Upper lobe of left lung (tissue), 6 donors: ENCODE measurements at regions not wholly inside any gene's neighbourhood (a gene's known extent, or its start where the extent isn't known, plus 50 kb on each side); places are given as distances from the start of the nearest gene placed in this dataset.

Experiments used
- ATAC-seq, 2 donors: fragments of 200-7000 bp; cut with Tn5 transposase; one replicate each; pipeline ENCODE4 v1.9.1; 2022; ENCODE audit warnings: mild to moderate bottlenecking in 2 of 2, moderate library complexity in 2 of 2; ENCODE audit not compliant: low FRiP score in 2 of 2
- DNase-seq, 2 donors: peaks; one replicate each; pipeline ENCODE4 v3.0.0-alpha.2; 2019 to 2020
- H3K27ac ChIP-seq, 4 donors: fragments of 200-600 bp; sonication (generic); one replicate each; pipeline ENCODE4 v1.5.1; 2016 to 2019
- H3K27me3 ChIP-seq, 4 donors: fragments of 200-600 bp; sonication (generic); one replicate each; pipeline ENCODE4 v1.5.1; 2017 to 2019
- H3K36me3 ChIP-seq, 4 donors: fragments of 200-600 bp; sonication (generic); one replicate each; pipeline ENCODE4 v1.5.1; 2016 to 2019
- H3K4me1 ChIP-seq, 4 donors: fragments of 200-600 bp; sonication (generic); one replicate each; pipeline ENCODE4 v1.5.1; 2018 to 2019
- H3K4me3 ChIP-seq, 4 donors: fragments of 200-600 bp; sonication (generic); one replicate each; pipeline ENCODE4 v1.5.1; 2017 to 2019; ENCODE audit warnings: mild to moderate bottlenecking in 2 of 4, moderate library complexity in 1 of 4
- H3K9me3 ChIP-seq, 4 donors: fragments of 200-600 bp; sonication (generic); one replicate each; pipeline ENCODE4 v1.5.1; 2018 to 2019
- EP300 ChIP-seq, 4 donors: sonication (generic); formaldehyde crosslinking; IDR thresholded peaks; one replicate each; pipeline ENCODE4 v1.5.1; 2017; ENCODE audit warnings: antibody characterized with exemption in 4 of 4, control low read depth in 2 of 4
- POLR2A ChIP-seq, 4 donors: fragments of 450-650 bp; IDR thresholded peaks; one replicate each; pipeline ENCODE4 v1.5.1; 2016 to 2017; ENCODE audit warnings: antibody characterized with exemption in 4 of 4, mild to moderate bottlenecking in 2 of 4
- POLR2AphosphoS5 ChIP-seq, 2 donors: sonication (generic); formaldehyde crosslinking; IDR thresholded peaks; one replicate each; pipeline ENCODE4 v1.5.1; 2017; ENCODE audit warnings: antibody characterized with exemption in 2 of 2
- WGBS, 2 donors: methylation state at CpG; one replicate each; pipeline ENCODE4 v1.1.5; 2017 to 2018; 5-methylcytosine and 5-hydroxymethylcytosine counted together
- TF ChIP-seq, protein P1 (sequence below), 6 experiments: fragments of 450-650 bp in 4 of 6; fragments of 200-600 bp in 2 of 6; sonication (generic) in 2 of 6; IDR thresholded peaks; one replicate each; pipeline ENCODE4 v1.5.1; 2016 to 2019; ENCODE audit warnings: antibody characterized with exemption in 6 of 6
- donor health status: DM: no; HTN: no; CAD: no; lungs with moderate emphysema.
- donor health status: DM: no; HTN: yes; CAD: no; lungs with severe emphysema.

DNA sequence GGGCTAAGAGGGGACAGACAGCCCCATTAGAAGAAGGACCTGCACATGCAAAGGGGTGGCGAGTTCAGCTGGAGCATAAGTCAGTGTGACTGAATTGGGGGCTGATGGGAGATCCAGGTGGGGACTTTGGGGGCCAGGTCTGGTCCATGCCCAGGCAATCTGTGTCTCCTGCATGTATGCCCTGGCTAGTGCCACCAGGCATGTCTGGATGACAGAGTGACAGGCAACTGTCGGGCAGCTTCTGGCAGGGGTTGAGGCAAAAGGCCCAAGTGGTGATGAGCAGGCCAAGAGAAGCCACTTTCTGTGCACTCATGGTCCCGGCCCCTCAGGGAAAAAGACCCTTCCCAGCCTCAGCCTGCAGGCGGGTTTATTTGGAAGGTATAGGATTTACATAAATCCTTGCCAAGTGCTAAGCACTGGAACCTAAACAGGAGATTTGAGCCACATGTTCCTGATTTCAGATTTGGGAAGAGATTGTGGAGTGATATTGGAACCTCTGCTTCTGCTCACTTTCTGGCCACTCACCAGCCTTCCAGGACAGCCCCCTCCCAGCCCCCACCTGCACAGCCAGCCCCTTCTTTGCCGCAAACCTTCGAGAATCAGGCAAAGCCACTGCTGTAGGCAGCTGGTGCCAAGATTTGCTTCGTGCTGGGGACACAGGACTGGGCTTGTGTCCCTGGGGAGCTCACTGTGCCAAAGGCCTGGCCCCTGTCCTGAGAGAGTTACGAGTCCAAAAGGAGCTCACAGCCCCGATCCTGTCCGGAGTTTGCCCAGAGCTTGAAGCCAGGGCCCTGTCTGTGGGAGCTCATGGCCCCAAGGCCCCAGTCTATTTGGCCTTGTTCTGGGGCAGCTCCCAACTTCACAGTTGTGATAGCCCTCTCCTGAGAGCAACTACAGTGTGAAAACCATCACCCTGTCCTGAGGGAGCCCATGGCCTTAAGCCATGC lies 232.5 kb upstream of the RTL1 start:
- peak in 1 of 2 donors; percentile 24 for ATAC-seq
- Histone ChIP-seq H3K27ac (no peak overlapping the region), H3K36me3 (no peaks in the 10 kb centered on the region), H3K27me3 (no peaks in the 10 kb centered on the region), H3K4me3 (no peak overlapping the region), H3K4me1 (no peaks in the 10 kb centered on the region), H3K9me3 (no peaks in the 10 kb centered on the region)
- TF ChIP-seq, protein P1, sequence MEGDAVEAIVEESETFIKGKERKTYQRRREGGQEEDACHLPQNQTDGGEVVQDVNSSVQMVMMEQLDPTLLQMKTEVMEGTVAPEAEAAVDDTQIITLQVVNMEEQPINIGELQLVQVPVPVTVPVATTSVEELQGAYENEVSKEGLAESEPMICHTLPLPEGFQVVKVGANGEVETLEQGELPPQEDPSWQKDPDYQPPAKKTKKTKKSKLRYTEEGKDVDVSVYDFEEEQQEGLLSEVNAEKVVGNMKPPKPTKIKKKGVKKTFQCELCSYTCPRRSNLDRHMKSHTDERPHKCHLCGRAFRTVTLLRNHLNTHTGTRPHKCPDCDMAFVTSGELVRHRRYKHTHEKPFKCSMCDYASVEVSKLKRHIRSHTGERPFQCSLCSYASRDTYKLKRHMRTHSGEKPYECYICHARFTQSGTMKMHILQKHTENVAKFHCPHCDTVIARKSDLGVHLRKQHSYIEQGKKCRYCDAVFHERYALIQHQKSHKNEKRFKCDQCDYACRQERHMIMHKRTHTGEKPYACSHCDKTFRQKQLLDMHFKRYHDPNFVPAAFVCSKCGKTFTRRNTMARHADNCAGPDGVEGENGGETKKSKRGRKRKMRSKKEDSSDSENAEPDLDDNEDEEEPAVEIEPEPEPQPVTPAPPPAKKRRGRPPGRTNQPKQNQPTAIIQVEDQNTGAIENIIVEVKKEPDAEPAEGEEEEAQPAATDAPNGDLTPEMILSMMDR (IDR thresholded peaks at IDR 0.05): no peak
- TF ChIP-seq POLR2AphosphoS5 (IDR thresholded peaks at IDR 0.05) (no peak), EP300 (IDR thresholded peaks at IDR 0.05) (no peak), POLR2A (IDR thresholded peaks at IDR 0.05) (no peak)
- DNase-seq: peak in 1 of 2 donors; percentile 17
- 85% methylated on average over 10 of the region's 10 CpGs for WGBS, 2 donors

DNA sequence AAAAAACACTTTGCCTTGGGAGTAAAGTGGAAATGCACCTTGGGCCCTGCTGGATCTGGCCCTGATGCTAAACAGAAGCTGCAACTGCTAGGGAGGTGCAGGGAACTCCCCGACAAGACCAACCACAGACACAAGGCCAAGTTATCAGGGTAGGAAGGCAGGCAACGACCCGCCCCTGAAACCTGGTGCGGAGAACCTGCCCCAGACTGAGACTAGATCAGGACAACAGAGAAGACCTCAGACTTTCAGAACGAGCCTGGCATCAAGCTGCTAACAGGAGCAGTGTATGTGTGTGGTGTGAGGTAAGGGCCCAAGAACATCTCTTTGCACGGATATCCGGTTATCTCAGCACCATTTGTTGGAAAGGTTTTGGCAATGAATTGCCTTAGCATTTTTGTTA lies 233.7 kb upstream of the RTL1 start:
- WGBS, 2 donors: 82 to 84% methylated on average over 4 to 7 of the region's 7 CpGs
- Histone ChIP-seq H3K36me3 (no peaks in the 10 kb centered on the region), H3K4me3 (no peak overlapping the region), H3K27me3 (no peaks in the 10 kb centered on the region), H3K9me3 (peaks cover 2 to 8% (median 6%) of the 10 kb centered on the region in 4 donors), H3K27ac (no peak overlapping the region), H3K4me1 (no peaks in the 10 kb centered on the region)
- TF ChIP-seq, protein P1 (IDR thresholded peaks at IDR 0.05): no peak
- no peak for DNase-seq
- no peak for ATAC-seq

DNA sequence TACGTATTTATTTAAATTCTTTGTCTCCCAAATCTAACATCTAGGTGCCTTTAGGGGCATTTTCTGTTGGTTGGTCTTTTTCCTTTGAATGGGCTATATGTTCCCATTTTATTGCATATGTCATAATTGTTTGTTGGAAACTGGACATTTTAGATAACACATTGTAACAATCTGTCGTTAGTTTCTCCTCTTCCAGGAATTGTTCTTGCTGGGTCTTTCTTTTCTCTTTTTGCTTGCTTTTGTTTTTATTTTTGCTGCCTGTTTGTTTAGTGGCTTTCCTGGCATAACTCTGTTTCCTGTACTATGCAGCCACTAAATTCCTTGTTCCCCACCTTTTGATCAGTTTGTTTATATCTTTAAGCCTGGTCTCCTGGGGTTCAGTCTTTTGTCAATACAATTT lies 244.3 kb upstream of the RTL1 start:
- WGBS, 2 donors: 65 to 74% methylated on average over 2 of the region's 2 CpGs
- Histone ChIP-seq H3K27ac (no peak overlapping the region), H3K4me3 (no peak overlapping the region), H3K4me1 (no peaks in the 10 kb centered on the region), H3K36me3 (no peaks in the 10 kb centered on the region), H3K9me3 (peaks cover 0 to 8% (median 0%) of the 10 kb centered on the region in 4 donors), H3K27me3 (no peaks in the 10 kb centered on the region)
- ATAC-seq (no peak), DNase-seq (no peak)
- TF ChIP-seq EP300 (IDR thresholded peaks at IDR 0.05) (no peak), POLR2AphosphoS5 (IDR thresholded peaks at IDR 0.05) (no peak), POLR2A (IDR thresholded peaks at IDR 0.05) (no peak)
- TF ChIP-seq, protein P1 (IDR thresholded peaks at IDR 0.05): no peak

DNA sequence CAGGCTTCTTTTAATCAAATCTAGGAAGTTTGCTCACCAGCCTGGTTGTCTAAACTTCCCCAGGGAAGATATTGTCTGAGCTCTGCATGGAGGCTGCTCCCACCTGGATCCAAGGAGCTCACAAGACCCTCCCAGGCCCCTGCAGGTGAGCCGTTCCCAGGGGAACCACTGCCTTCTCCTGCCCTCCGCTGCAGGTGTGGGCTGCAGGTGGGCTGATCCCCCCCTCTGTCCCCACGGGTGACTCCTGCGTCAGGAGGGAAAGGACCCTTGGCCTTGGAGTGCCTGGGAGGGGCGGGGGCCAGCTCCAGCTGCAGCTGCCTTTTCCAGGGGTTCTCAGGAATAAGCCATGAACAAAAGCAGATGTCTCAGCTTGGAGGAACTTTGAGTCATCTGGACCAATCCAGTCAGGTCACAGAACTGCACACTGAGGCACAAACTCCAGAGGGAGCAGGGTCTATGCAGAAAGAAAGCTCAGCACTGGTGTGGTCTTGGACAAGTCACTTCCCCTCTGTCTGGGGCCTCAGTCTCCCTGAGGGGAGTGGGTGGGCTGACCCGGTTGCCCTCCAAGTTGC lies 246.6 kb upstream of the RTL1 start:
- Histone ChIP-seq H3K9me3 (peaks cover 0 to 8% (median 0%) of the 10 kb centered on the region in 4 donors), H3K27ac (no peak overlapping the region), H3K27me3 (no peaks in the 10 kb centered on the region), H3K4me3 (no peak overlapping the region), H3K4me1 (no peaks in the 10 kb centered on the region), H3K36me3 (no peaks in the 10 kb centered on the region)
- 71 to 100% methylated on average over 1 to 6 of the region's 6 CpGs for WGBS, 2 donors
- TF ChIP-seq EP300 (IDR thresholded peaks at IDR 0.05) (no peak), POLR2A (IDR thresholded peaks at IDR 0.05) (no peak), POLR2AphosphoS5 (IDR thresholded peaks at IDR 0.05) (no peak)
- TF ChIP-seq, protein P1 (IDR thresholded peaks at IDR 0.05): no peak
- ATAC-seq: no peak
- DNase-seq: peak in 1 of 2 donors; percentile 30
